ENCODE measurements at regions not wholly inside any gene's neighbourhood (a gene's known extent, or its start where the extent isn't known, plus 50 kb on each side); places are given as distances from the start of the nearest gene placed in this dataset.

- no peaks in the 10 kb centered on the region for H3K36me3 ChIP-seq
- no peaks in the 10 kb centered on the region for H3K4me1 ChIP-seq (ENCODE audit: low read depth)
- H3K27ac ChIP-seq: no peak overlapping the region
- TF ChIP-seq, protein P1, sequence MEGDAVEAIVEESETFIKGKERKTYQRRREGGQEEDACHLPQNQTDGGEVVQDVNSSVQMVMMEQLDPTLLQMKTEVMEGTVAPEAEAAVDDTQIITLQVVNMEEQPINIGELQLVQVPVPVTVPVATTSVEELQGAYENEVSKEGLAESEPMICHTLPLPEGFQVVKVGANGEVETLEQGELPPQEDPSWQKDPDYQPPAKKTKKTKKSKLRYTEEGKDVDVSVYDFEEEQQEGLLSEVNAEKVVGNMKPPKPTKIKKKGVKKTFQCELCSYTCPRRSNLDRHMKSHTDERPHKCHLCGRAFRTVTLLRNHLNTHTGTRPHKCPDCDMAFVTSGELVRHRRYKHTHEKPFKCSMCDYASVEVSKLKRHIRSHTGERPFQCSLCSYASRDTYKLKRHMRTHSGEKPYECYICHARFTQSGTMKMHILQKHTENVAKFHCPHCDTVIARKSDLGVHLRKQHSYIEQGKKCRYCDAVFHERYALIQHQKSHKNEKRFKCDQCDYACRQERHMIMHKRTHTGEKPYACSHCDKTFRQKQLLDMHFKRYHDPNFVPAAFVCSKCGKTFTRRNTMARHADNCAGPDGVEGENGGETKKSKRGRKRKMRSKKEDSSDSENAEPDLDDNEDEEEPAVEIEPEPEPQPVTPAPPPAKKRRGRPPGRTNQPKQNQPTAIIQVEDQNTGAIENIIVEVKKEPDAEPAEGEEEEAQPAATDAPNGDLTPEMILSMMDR (IDR thresholded peaks at IDR 0.05; ENCODE audit: low read depth, low read length): no peak
- DNase-seq (ENCODE audit: low read depth in 1 of 2, low spot score in 1 of 2): no peak
- no peak overlapping the region for H3K4me3 ChIP-seq
- no peaks in the 10 kb centered on the region for H3K9me3 ChIP-seq (ENCODE audit: low read depth)
- H3K27me3 ChIP-seq: no peaks in the 10 kb centered on the region
These were observed 325.4 kb upstream of the SMIM31 start for GRCh38 chr4:164428561-164428960.

DNA sequence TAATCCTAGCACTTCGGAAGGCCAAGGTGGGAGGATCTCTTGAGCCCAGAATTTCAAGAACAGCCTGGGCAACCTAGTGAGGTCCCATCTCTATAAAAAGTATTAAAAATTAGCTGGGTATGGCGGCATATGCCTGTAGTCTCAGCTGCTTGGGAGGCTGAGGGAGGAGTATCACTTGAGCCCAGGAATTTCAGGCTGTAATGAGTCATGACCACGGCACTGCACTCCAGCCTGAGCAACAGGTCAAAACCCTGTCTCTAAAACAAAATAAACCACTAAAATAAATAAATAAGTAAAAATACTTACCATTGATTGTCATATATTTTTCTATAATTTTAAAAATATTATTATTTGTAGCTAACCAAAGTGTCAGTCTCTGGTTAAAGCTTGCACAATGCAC, 315.6 kb upstream of the SMIM31 start:
- TF ChIP-seq, protein P1 (IDR thresholded peaks at IDR 0.05; ENCODE audit: low read depth, low read length): no peak

DNA sequence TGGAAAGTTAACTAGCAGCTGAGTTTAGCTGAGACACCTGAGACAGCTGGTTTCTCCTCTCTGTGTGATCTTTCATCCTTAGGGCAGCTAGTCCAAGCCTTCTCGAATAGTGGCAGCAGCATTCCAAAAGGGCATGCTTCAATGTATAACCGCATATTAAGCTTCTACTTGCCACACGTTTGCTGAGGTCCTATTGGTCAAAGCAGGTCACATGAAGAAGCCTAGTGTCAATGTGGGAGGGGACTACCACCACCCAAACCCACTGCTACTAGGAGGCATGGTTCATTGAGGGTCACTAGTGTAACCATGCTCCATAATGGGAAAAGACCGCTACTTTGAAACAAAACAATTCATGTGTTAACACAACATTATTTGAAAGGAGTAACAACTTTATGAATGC, 314.9 kb upstream of the SMIM31 start:
- Histone ChIP-seq H3K4me3 (no peak overlapping the region), H3K4me1 (ENCODE audit: low read depth) (no peaks in the 10 kb centered on the region), H3K9me3 (ENCODE audit: low read depth) (no peaks in the 10 kb centered on the region), H3K27ac (no peak overlapping the region), H3K36me3 (no peaks in the 10 kb centered on the region), H3K27me3 (no peaks in the 10 kb centered on the region)
- DNase-seq (ENCODE audit: low read depth in 1 of 2, low spot score in 1 of 2): no peak
- TF ChIP-seq, protein P1 (IDR thresholded peaks at IDR 0.05; ENCODE audit: low read depth, low read length): no peak

More for the DNA sequence above, 315.6 kb upstream of the SMIM31 start:
- no peaks in the 10 kb centered on the region for H3K36me3 ChIP-seq
- H3K4me1 ChIP-seq (ENCODE audit: low read depth): no peaks in the 10 kb centered on the region
- H3K4me3 ChIP-seq: no peak overlapping the region
- no peak overlapping the region for H3K27ac ChIP-seq
- no peak for DNase-seq (ENCODE audit: low read depth in 1 of 2, low spot score in 1 of 2)
- H3K27me3 ChIP-seq: no peaks in the 10 kb centered on the region
- H3K9me3 ChIP-seq (ENCODE audit: low read depth): no peaks in the 10 kb centered on the region

- H3K36me3 ChIP-seq: no peaks in the 10 kb centered on the region
- no peaks in the 10 kb centered on the region for H3K4me1 ChIP-seq (ENCODE audit: low read depth)
- TF ChIP-seq, protein P1 (IDR thresholded peaks at IDR 0.05; ENCODE audit: low read depth, low read length): no peak
- no peak overlapping the region for H3K4me3 ChIP-seq
- DNase-seq (ENCODE audit: low read depth in 1 of 2, low spot score in 1 of 2): no peak
- H3K9me3 ChIP-seq (ENCODE audit: low read depth): no peaks in the 10 kb centered on the region
- H3K27ac ChIP-seq: no peak overlapping the region
- no peaks in the 10 kb centered on the region for H3K27me3 ChIP-seq
These were observed 313.7 kb upstream of the SMIM31 start for GRCh38 chr4:164440199-164440598.

- H3K4me3 ChIP-seq: no peak overlapping the region
- TF ChIP-seq, protein P1 (IDR thresholded peaks at IDR 0.05; ENCODE audit: low read depth, low read length): no peak
- no peaks in the 10 kb centered on the region for H3K9me3 ChIP-seq (ENCODE audit: low read depth)
- no peak overlapping the region for H3K27ac ChIP-seq
- DNase-seq (ENCODE audit: low read depth in 1 of 2, low spot score in 1 of 2): no peak
- H3K27me3 ChIP-seq: no peaks in the 10 kb centered on the region
- H3K4me1 ChIP-seq (ENCODE audit: low read depth): no peaks in the 10 kb centered on the region
- H3K36me3 ChIP-seq: no peaks in the 10 kb centered on the region
These were observed 312.8 kb upstream of the SMIM31 start for GRCh38 chr4:164441109-164441508.

GRCh38 chr4:164442180-164442579, 311.8 kb upstream of the SMIM31 start:
- no peak for DNase-seq (ENCODE audit: low read depth in 1 of 2, low spot score in 1 of 2)
- no peaks in the 10 kb centered on the region for H3K4me1 ChIP-seq (ENCODE audit: low read depth)
- no peaks in the 10 kb centered on the region for H3K36me3 ChIP-seq
- no peak overlapping the region for H3K4me3 ChIP-seq
- H3K27ac ChIP-seq: no peak overlapping the region
- no peaks in the 10 kb centered on the region for H3K9me3 ChIP-seq (ENCODE audit: low read depth)
- TF ChIP-seq, protein P1 (IDR thresholded peaks at IDR 0.05; ENCODE audit: low read depth, low read length): no peak
- no peaks in the 10 kb centered on the region for H3K27me3 ChIP-seq
